K562 (cell line): ENCODE measurements at regions not wholly inside any gene's neighbourhood (a gene's known extent, or its start where the extent isn't known, plus 50 kb on each side); places are given as distances from the start of the nearest gene placed in this dataset.

Experiments used
- ATAC-seq: fragments of 200-7000 bp; cut with Tn5 transposase; 3 replicates; pipeline ENCODE4 v1.9.1; 2020; ENCODE audit warnings: moderate library complexity
- BruUV-seq: library from RNA; stranded (reverse); fragments of 400-500 nt; replicated peaks from 2 replicates; lab custom pipeline; 2021; lab: Mats Ljungman, UMichigan
- CTCF ChIA-PET: fragments of 300-600 bp; formaldehyde crosslinking; extraction: SDS; loops from one replicate; lab custom pipeline; 2021; ENCODE audit warnings: low intra/inter-chr PET ratio; lab: Yijun Ruan, JAX
- POLR2A ChIA-PET: fragments of 300-600, 350-650 bp; sonication (Branson Sonifier 250); formaldehyde crosslinking; extraction: SDS; loops from one replicate; lab custom pipeline; 2021; ENCODE audit warnings: antibody characterized with exemption, inconsistent platforms; lab: Yijun Ruan, JAX
- DNase-seq, 4 experiments: peaks; one replicate each; pipeline versions ENCODE4 v3.0.0 to v3.0.0-alpha.2; 2011 to 2018; ENCODE audit warnings: low spot score in 3 of 4, mixed read lengths in 3 of 4; ENCODE audit errors: extremely low read depth in 1 of 4
- FAIRE-seq: peaks from 2 replicates; lab custom pipeline; 2011; peaks lifted over from hg19 to GRCh38; lab: Jason Lieb, UNC
- H2AFZ ChIP-seq: 2 replicates; pipeline ENCODE4 v1.6.0; 2011; ENCODE audit warnings: low read depth, low read length, control low read depth, inconsistent platforms
- H3K27ac ChIP-seq: fragments of 200-600 bp; 3 replicates; pipeline ENCODE4 v1.8.0; 2011; ENCODE audit warnings: low read depth, mild to moderate bottlenecking, control low read depth, inconsistent platforms, low read length, moderate library complexity, mixed read lengths; ENCODE audit errors: extremely low read depth
- H3K27me3 ChIP-seq, 2 experiments: fragments of 300-600 bp in 1 of 2; 2 replicates in 1 of 2; 3 replicates in 1 of 2; pipeline versions ENCODE4 v1.6.0 to v1.8.0; 2011; ENCODE audit warnings: inconsistent platforms in 2 of 2, low read length in 2 of 2, mild to moderate bottlenecking in 1 of 2, mixed read lengths in 1 of 2, moderate library complexity in 1 of 2; ENCODE audit not compliant: control insufficient read depth in 2 of 2, insufficient read depth in 2 of 2
- H3K36me3 ChIP-seq: fragments of 300-600 bp; 3 replicates; pipeline ENCODE4 v1.8.0; 2011; ENCODE audit warnings: mild to moderate bottlenecking, low read length, inconsistent platforms; ENCODE audit not compliant: control insufficient read depth, insufficient read depth
- H3K4me1 ChIP-seq, 2 experiments: fragments of 200-600 bp in 1 of 2; replicated peaks in 1 of 2; 2 replicates in 1 of 2; 3 replicates in 1 of 2; pipeline versions ENCODE4 v1.5.1 to v1.8.0; 2011; ENCODE audit warnings: inconsistent platforms in 2 of 2, low read length in 2 of 2, mild to moderate bottlenecking in 1 of 2, mixed read lengths in 1 of 2, moderate library complexity in 1 of 2; ENCODE audit not compliant: control insufficient read depth in 2 of 2, insufficient read depth in 2 of 2
- H3K4me2 ChIP-seq: 2 replicates; pipeline ENCODE4 v1.6.1; 2011; ENCODE audit warnings: low read length, control low read depth, inconsistent platforms, mixed read lengths; ENCODE audit not compliant: insufficient read depth
- H3K4me3 ChIP-seq: fragments of 200-600 bp; sonication (generic), shearing (Covaris generic); 2 replicates; pipeline ENCODE4 v1.5.1; 2016; ENCODE audit warnings: control low read depth, inconsistent platforms
- H3K79me2 ChIP-seq: fragments of 200-600 bp; 3 replicates; pipeline ENCODE4 v1.8.0; 2011; ENCODE audit warnings: low read length, inconsistent platforms; ENCODE audit not compliant: control insufficient read depth, insufficient read depth
- H3K9ac ChIP-seq, 2 experiments: 2 replicates each; pipeline versions ENCODE4 v1.6.0 to v1.6.1; 2011; ENCODE audit warnings: low read depth in 2 of 2, low read length in 2 of 2, control low read depth in 1 of 2, inconsistent platforms in 1 of 2, mild to moderate bottlenecking in 1 of 2, mixed read lengths in 1 of 2; ENCODE audit not compliant: insufficient read depth in 1 of 2
- H3K9me1 ChIP-seq: one replicate; pipeline ENCODE4 v1.6.0; 2011; ENCODE audit warnings: inconsistent platforms, mild to moderate bottlenecking, low read length, moderate library complexity; ENCODE audit not compliant: control insufficient read depth, insufficient read depth
- H3K9me3 ChIP-seq: replicated peaks from 2 replicates; pipeline ENCODE4 v1.5.1; 2011; ENCODE audit warnings: low read depth, low read length, inconsistent platforms; ENCODE audit not compliant: control insufficient read depth, insufficient read depth
- H4K20me1 ChIP-seq: replicated peaks from 2 replicates; pipeline ENCODE4 v1.6.1; 2011; ENCODE audit warnings: low read length, inconsistent platforms, mixed read lengths; ENCODE audit not compliant: control insufficient read depth, insufficient read depth
- LCOR ChIP-seq: sonication (generic); formaldehyde crosslinking; IDR thresholded peaks from 2 replicates; pipeline ENCODE4 v1.8.0; 2022; ENCODE audit warnings: mild to moderate bottlenecking, missing genetic modification reagents
- MGA ChIP-seq: fragments of 450-650 bp; IDR thresholded peaks from 2 replicates; pipeline ENCODE4 v1.6.1; 2016; ENCODE audit warnings: mild to moderate bottlenecking, moderate library complexity
- NUFIP1 ChIP-seq: fragments of 450-650 bp; IDR thresholded peaks from 2 replicates; pipeline ENCODE4 v1.6.1; 2018; ENCODE audit not compliant: partially characterized antibody
- RBBP5 ChIP-seq: fragments of 200-600 bp; sonication (generic); IDR thresholded peaks from 2 replicates; pipeline ENCODE4 v1.6.1; 2012; ENCODE audit warnings: borderline replicate concordance, mild to moderate bottlenecking, low read length, control low read depth, inconsistent platforms; ENCODE audit not compliant: insufficient read depth, poor library complexity, severe bottlenecking
- SLC30A9 ChIP-seq: fragments of 250-450 bp; sonication (Bioruptor Pico); IDR thresholded peaks from 2 replicates; pipeline ENCODE4 v1.8.0; 2022; ENCODE audit warnings: mild to moderate bottlenecking, moderate library complexity
- SUPT5H ChIP-seq: fragments of 450-650 bp; IDR thresholded peaks from 2 replicates; pipeline ENCODE4 v1.6.1; 2016
- TCF3 ChIP-seq: sonication (generic); formaldehyde crosslinking; IDR thresholded peaks from 2 replicates; pipeline ENCODE4 v1.4.0; 2020; ENCODE audit warnings: mild to moderate bottlenecking, missing genetic modification reagents
- ZKSCAN1 ChIP-seq: fragments of 150-350 bp; IDR thresholded peaks from 2 replicates; pipeline ENCODE4 v1.6.1; 2016; ENCODE audit warnings: low read depth, low read length
- WGBS: fragments of 100-300 bp; shearing (Covaris generic); methylation state at CpG from one replicate; pipeline ENCODE4 v1.1.6; 2016; ENCODE audit warnings: low coverage, mixed read lengths; ENCODE audit not compliant: insufficient coverage; ENCODE audit errors: missing lambda C conversion rate; 5-methylcytosine and 5-hydroxymethylcytosine counted together
- in situ Hi-C: fragments of 300-500 bp; cut with MboI; formaldehyde crosslinking; loops from 4 replicates; pipeline ENCODE4 v1.15.0; 2018; ENCODE audit warnings: inconsistent platforms, mixed read lengths
- intact Hi-C: fragments of 100-400 bp; cut with micrococcal nuclease; formaldehyde crosslinking; loops from 2 replicates; pipeline ENCODE4 v1.14.2; 2022
- TF ChIP-seq, protein P1 (sequence below): fragments of 250-450 bp; sonication (Bioruptor Pico); IDR thresholded peaks from 2 replicates; pipeline ENCODE4 v1.8.0; 2021; ENCODE audit warnings: moderate library complexity, mild to moderate bottlenecking, inconsistent platforms

DNA sequence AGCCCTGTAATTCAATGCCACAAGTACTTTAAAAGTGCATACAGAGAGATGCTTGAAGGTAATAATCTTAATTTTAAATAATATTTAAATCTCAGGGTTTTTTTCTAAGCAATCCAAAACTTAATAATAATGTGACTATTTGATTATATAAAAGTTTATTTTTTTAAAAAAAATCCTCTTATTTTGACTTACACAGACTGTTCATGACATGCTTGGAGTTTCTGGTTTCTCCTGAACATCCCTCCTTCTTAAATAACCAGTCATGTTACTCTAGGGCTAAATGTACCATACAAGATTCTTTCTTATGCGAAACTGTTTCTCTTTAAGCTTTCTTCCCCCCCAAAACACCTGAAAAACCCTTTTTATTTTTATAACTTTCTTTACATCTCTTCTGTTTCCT lies 58.2 kb upstream of the SLC2A13 start (continued):
- TF ChIP-seq LCOR (CRISPR knock-in tag), result no peak
- no peak for TF ChIP-seq SLC30A9

DNA sequence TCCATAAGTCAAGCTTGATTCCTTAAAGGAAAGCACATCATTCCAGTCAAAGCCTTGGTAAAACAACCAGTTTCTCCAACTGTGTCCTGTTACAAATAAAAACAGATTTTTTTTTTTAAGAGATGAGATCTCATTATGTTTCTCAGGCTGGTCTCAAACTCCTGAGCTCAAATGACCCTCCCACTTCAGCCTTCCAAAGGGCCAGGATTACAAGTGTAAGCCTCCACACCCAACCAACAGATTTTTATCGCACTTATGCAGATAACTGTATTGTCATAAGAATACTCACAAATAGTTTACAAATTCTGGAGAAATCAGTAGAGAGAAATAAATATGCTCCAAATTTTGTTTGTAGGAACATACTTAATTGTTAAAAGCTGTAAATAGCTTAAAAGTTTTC lies 56.2 kb upstream of the SLC2A13 start:
- Histone ChIP-seq H3K9me1 (no peaks in the 10 kb centered on the region), H3K27me3 (no peaks in the 10 kb centered on the region), H3K9ac (no peak overlapping the region), H3K4me2 (no peak overlapping the region), H3K36me3 (no peaks in the 10 kb centered on the region), H3K4me3 (no peak overlapping the region), H3K9me3 (no peaks in the 10 kb centered on the region), H3K27ac (no peak overlapping the region), H2AFZ (no peak overlapping the region), H4K20me1 (no peaks in the 10 kb centered on the region), H3K79me2 (no peaks in the 10 kb centered on the region), H3K4me1 (no peaks in the 10 kb centered on the region)
- CTCF ChIA-PET, result no interaction called here
- DNase-seq (no peak), ATAC-seq (no peak), FAIRE-seq (no peak)
- POLR2A ChIA-PET, result no interaction called here
- BruUV-seq, result no TSS peak
- 0% methylated on average over 1 of the region's 1 CpG for WGBS
- in situ Hi-C loops (loop anchor here (25.0 kb wide), 1 partner anchor 750 kb away; no protein-coding TSS in a partner anchor), intact Hi-C loops (no loop called here)
- no peak for TF ChIP-seq NUFIP1
- no peak for TF ChIP-seq SUPT5H
- no peak for TF ChIP-seq TCF3 (CRISPR knock-in tag)
- TF ChIP-seq, protein P1, sequence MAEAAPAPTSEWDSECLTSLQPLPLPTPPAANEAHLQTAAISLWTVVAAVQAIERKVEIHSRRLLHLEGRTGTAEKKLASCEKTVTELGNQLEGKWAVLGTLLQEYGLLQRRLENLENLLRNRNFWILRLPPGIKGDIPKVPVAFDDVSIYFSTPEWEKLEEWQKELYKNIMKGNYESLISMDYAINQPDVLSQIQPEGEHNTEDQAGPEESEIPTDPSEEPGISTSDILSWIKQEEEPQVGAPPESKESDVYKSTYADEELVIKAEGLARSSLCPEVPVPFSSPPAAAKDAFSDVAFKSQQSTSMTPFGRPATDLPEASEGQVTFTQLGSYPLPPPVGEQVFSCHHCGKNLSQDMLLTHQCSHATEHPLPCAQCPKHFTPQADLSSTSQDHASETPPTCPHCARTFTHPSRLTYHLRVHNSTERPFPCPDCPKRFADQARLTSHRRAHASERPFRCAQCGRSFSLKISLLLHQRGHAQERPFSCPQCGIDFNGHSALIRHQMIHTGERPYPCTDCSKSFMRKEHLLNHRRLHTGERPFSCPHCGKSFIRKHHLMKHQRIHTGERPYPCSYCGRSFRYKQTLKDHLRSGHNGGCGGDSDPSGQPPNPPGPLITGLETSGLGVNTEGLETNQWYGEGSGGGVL (CRISPR knock-in tag), result no peak
- TF ChIP-seq MGA, result no peak
- TF ChIP-seq ZKSCAN1, result no peak
- no peak for TF ChIP-seq RBBP5
